ENCODE measurements at regions not wholly inside any gene's neighbourhood (a gene's known extent, or its start where the extent isn't known, plus 50 kb on each side); places are given as distances from the start of the nearest gene placed in this dataset.
"Not testable (repeated sequence)": the region's sequence is repeated elsewhere in the genome, so short reads cannot be mapped to it uniquely, and the experiment has no call there.

GRCh38 chr12:58069268-58069963 lies 128.0 kb downstream of the ATP23 start:
- DNase-seq = no peak

GRCh38 chr12:58071994-58072393 lies 130.6 kb downstream of the ATP23 start:
- DNase-seq = no peak

- no peak for DNase-seq
Measured at GRCh38 chr12:58074259-58074658, 132.9 kb downstream of the ATP23 start.

- no peak for DNase-seq
Measured at GRCh38 chr12:58079806-58080205, 138.4 kb downstream of the ATP23 start.

GRCh38 chr12:58081488-58081887 lies 140.1 kb downstream of the ATP23 start:
- DNase-seq = no peak

GRCh38 chr12:58082996-58083395 lies 141.6 kb downstream of the ATP23 start:
- DNase-seq = no peak

- DNase-seq = no peak
Measured at GRCh38 chr12:58086006-58086405, 144.6 kb downstream of the ATP23 start.

GRCh38 chr12:58086930-58087329 lies 145.6 kb downstream of the ATP23 start:
- DNase-seq = no peak

GRCh38 chr12:58087423-58088127 lies 146.2 kb downstream of the ATP23 start:
- no peak for DNase-seq

GRCh38 chr12:58089588-58089987 lies 148.2 kb downstream of the ATP23 start:
- no peak for DNase-seq

- no peak for DNase-seq
Measured at GRCh38 chr12:58090685-58091084, 149.3 kb downstream of the ATP23 start.

- no peak for DNase-seq
Measured at GRCh38 chr12:58095002-58095401, 153.6 kb downstream of the ATP23 start.

- no peak for DNase-seq
Measured at GRCh38 chr12:58097741-58098140, 156.4 kb downstream of the ATP23 start.

GRCh38 chr12:58099476-58099875 lies 158.1 kb downstream of the ATP23 start:
- DNase-seq = no peak

GRCh38 chr12:58104351-58104755 lies 163.0 kb downstream of the ATP23 start:
- DNase-seq = no peak

GRCh38 chr12:58105225-58106119 lies 164.1 kb downstream of the ATP23 start:
- DNase-seq = no peak

GRCh38 chr12:58106195-58106594 lies 164.8 kb downstream of the ATP23 start:
- no peak for DNase-seq

- no peak for DNase-seq
Measured at GRCh38 chr12:58117201-58117600, 175.8 kb downstream of the ATP23 start.

- no peak for DNase-seq
Measured at GRCh38 chr12:58117667-58118066, 176.3 kb downstream of the ATP23 start.

- DNase-seq = not testable (repeated sequence)
Measured at GRCh38 chr12:58125761-58126160, 184.4 kb downstream of the ATP23 start.

- DNase-seq = no peak
Measured at GRCh38 chr12:58131986-58132755, 190.8 kb downstream of the ATP23 start.

- DNase-seq = no peak
Measured at GRCh38 chr12:58138424-58138823, 197.1 kb downstream of the ATP23 start.

GRCh38 chr12:58139894-58140293 lies 198.5 kb downstream of the ATP23 start:
- DNase-seq = no peak

Data from CD4-positive, alpha-beta T cell treated with Interleukin-12 subunit alpha and Interleukin-12 subunit beta, for 1 hour (primary cell).